LHCN-M2 (cell line): ENCODE measurements at regions not wholly inside any gene's neighbourhood (a gene's known extent, or its start where the extent isn't known, plus 50 kb on each side); places are given as distances from the start of the nearest gene placed in this dataset.

Experiments
- DNase-seq: peaks from one replicate; pipeline ENCODE4 v3.0.0-alpha.2; 2012; ENCODE audit warnings: low read depth

- peak; percentile 94 for DNase-seq
These were observed 436.7 kb downstream of the ZEB2 start for GRCh38 chr2:144083211-144083610.

- peak; percentile 13 for DNase-seq
These were observed 437.1 kb downstream of the ZEB2 start for GRCh38 chr2:144082777-144083176.

GRCh38 chr2:144082327-144082726, 437.6 kb downstream of the ZEB2 start:
- no peak for DNase-seq

- DNase-seq = no peak
These were observed 438.6 kb downstream of the ZEB2 start for GRCh38 chr2:144081272-144081671.

- no peak for DNase-seq
These were observed 440.1 kb downstream of the ZEB2 start for GRCh38 chr2:144079803-144080202.

GRCh38 chr2:144078802-144079724, 440.9 kb downstream of the ZEB2 start:
- no peak for DNase-seq

- peak; percentile 77 for DNase-seq
These were observed 441.8 kb downstream of the ZEB2 start for GRCh38 chr2:144078106-144078505.

- no peak for DNase-seq
These were observed 445.5 kb downstream of the ZEB2 start for GRCh38 chr2:144074450-144074849.

- no peak for DNase-seq
These were observed 448.5 kb downstream of the ZEB2 start for GRCh38 chr2:144071461-144071860.

GRCh38 chr2:144067506-144067905, 452.4 kb downstream of the ZEB2 start:
- DNase-seq = no peak

GRCh38 chr2:144063602-144064001, 456.3 kb downstream of the ZEB2 start:
- no peak for DNase-seq

GRCh38 chr2:144054911-144055310, 465.0 kb downstream of the ZEB2 start:
- DNase-seq = no peak

GRCh38 chr2:144052083-144052482, 467.8 kb downstream of the ZEB2 start:
- no peak for DNase-seq

GRCh38 chr2:144049137-144049536, 470.8 kb downstream of the ZEB2 start:
- no peak for DNase-seq

GRCh38 chr2:144048631-144049060, 471.3 kb downstream of the ZEB2 start:
- DNase-seq = no peak

GRCh38 chr2:144042751-144043150, 477.2 kb downstream of the ZEB2 start:
- DNase-seq = no peak

GRCh38 chr2:144041612-144042011, 478.3 kb downstream of the ZEB2 start:
- no peak for DNase-seq

- no peak for DNase-seq
These were observed 479.1 kb downstream of the ZEB2 start for GRCh38 chr2:144040834-144041233.

- DNase-seq = no peak
These were observed 487.4 kb downstream of the ZEB2 start for GRCh38 chr2:144032566-144032965.

GRCh38 chr2:144030791-144031190, 489.1 kb downstream of the ZEB2 start:
- DNase-seq = no peak

GRCh38 chr2:144027593-144027992, 492.3 kb downstream of the ZEB2 start:
- DNase-seq = no peak

GRCh38 chr2:144026753-144027152, 493.2 kb downstream of the ZEB2 start:
- DNase-seq = no peak

GRCh38 chr2:144020047-144020446, 499.9 kb downstream of the ZEB2 start:
- DNase-seq = no peak
